DOHH2 (cell line): ENCODE measurements at regions not wholly inside any gene's neighbourhood (a gene's known extent, or its start where the extent isn't known, plus 50 kb on each side); places are given as distances from the start of the nearest gene placed in this dataset.

Source experiments
- H3F3A ChIP-seq: fragments of 200-600 bp; sonication (generic), shearing (Covaris generic); 2 replicates; pipeline ENCODE4 v1.6.0; 2016; ENCODE audit warnings: antibody characterized with exemption, mild to moderate bottlenecking; ENCODE audit not compliant: control insufficient read depth, insufficient read depth
- H3K27ac ChIP-seq: fragments of 200-600 bp; sonication (generic); 2 replicates; pipeline ENCODE4 v1.5.1; 2014; ENCODE audit warnings: low read depth, mild to moderate bottlenecking, low read length, moderate library complexity
- H3K27me3 ChIP-seq: fragments of 200-600 bp; sonication (generic); 2 replicates; pipeline ENCODE4 v1.6.1; 2014; ENCODE audit warnings: mild to moderate bottlenecking, low read length, mixed read lengths; ENCODE audit not compliant: control insufficient read depth
- H3K36me3 ChIP-seq: fragments of 200-600 bp; sonication (generic); 2 replicates; pipeline ENCODE4 v1.6.1; 2014; ENCODE audit warnings: mild to moderate bottlenecking, low read length, moderate library complexity, mixed read lengths; ENCODE audit not compliant: control insufficient read depth
- H3K4me1 ChIP-seq: fragments of 200-600 bp; sonication (generic); 2 replicates; pipeline ENCODE4 v1.6.1; 2014; ENCODE audit warnings: mild to moderate bottlenecking, low read length, mixed read lengths; ENCODE audit not compliant: control insufficient read depth
- H3K4me2 ChIP-seq: fragments of 200-600 bp; sonication (generic); 2 replicates; pipeline ENCODE4 v1.6.0; 2014; ENCODE audit warnings: mild to moderate bottlenecking, low read length, moderate library complexity
- H3K4me3 ChIP-seq: fragments of 200-600 bp; sonication (generic); 2 replicates; pipeline ENCODE4 v1.5.1; 2014; ENCODE audit warnings: mild to moderate bottlenecking, low read length, mixed read lengths
- H3K79me2 ChIP-seq: fragments of 200-600 bp; sonication (generic); 2 replicates; pipeline ENCODE4 v1.6.1; 2014; ENCODE audit warnings: mild to moderate bottlenecking, low read length, mixed read lengths; ENCODE audit not compliant: control insufficient read depth
- H3K9me2 ChIP-seq: fragments of 200-600 bp; sonication (generic); replicated peaks from 2 replicates; pipeline ENCODE4 v1.6.1; 2014; ENCODE audit warnings: mild to moderate bottlenecking, low read length, mixed read lengths; ENCODE audit not compliant: control insufficient read depth
- H3K9me3 ChIP-seq: fragments of 200-600 bp; sonication (generic); 2 replicates; pipeline ENCODE4 v1.6.1; 2014; ENCODE audit warnings: antibody characterized with exemption, low read length, mixed read lengths; ENCODE audit not compliant: control insufficient read depth, insufficient read depth
- H4K20me1 ChIP-seq: fragments of 200-600 bp; sonication (generic); 2 replicates; pipeline ENCODE4 v1.6.0; 2014; ENCODE audit warnings: low read depth, mild to moderate bottlenecking, antibody characterized with exemption, low read length, moderate library complexity; ENCODE audit not compliant: control insufficient read depth, insufficient read depth
- CTCF ChIP-seq: fragments of 200-600 bp; sonication (generic); IDR thresholded peaks from one replicate; pipeline ENCODE4 v1.5.1; 2014; ENCODE audit warnings: antibody characterized with exemption, mild to moderate bottlenecking, low read depth, low read length; ENCODE audit not compliant: poor library complexity, severe bottlenecking
- EZH2phosphoT487 ChIP-seq: fragments of 200-600 bp; sonication (generic); IDR thresholded peaks from 2 replicates; pipeline ENCODE4 v1.6.1; 2017; ENCODE audit warnings: borderline replicate concordance, mild to moderate bottlenecking, antibody characterized with exemption, low read length, moderate library complexity, mixed read lengths

DNA sequence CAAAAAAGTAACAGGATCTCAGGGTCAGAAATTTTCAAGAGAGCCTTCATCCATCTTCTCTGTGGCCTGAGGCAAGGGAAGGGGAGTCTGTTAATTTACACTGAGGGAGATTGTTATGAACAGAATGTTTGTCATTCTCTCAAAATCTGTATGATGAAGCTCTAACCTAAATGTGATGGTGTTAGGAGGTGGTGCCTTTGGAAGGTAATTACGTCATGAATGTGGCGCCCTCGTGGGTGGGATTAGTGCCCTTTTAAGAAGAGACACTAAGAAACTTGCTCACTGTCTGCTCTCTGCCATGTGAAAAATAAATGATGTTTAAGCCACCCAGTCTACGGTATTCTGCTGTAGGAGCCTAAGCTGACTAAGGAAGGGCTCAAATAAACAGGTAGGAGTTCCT lies 521.6 kb downstream of the SNAPC1 start:
- H3K9me2 ChIP-seq: no peaks in the 10 kb centered on the region
- no peak overlapping the region for H3K4me2 ChIP-seq
- H3K4me3 ChIP-seq: no peak overlapping the region
- TF ChIP-seq EZH2phosphoT487 (no peak), CTCF (no peak)
- H3K4me1 ChIP-seq: no peaks in the 10 kb centered on the region
- no peak overlapping the region for H3K27ac ChIP-seq
- no peaks in the 10 kb centered on the region for H3K9me3 ChIP-seq
- no peaks in the 10 kb centered on the region for H3F3A ChIP-seq
- no peaks in the 10 kb centered on the region for H3K79me2 ChIP-seq
- no peaks in the 10 kb centered on the region for H4K20me1 ChIP-seq
- no peaks in the 10 kb centered on the region for H3K36me3 ChIP-seq
- no peaks in the 10 kb centered on the region for H3K27me3 ChIP-seq

DNA sequence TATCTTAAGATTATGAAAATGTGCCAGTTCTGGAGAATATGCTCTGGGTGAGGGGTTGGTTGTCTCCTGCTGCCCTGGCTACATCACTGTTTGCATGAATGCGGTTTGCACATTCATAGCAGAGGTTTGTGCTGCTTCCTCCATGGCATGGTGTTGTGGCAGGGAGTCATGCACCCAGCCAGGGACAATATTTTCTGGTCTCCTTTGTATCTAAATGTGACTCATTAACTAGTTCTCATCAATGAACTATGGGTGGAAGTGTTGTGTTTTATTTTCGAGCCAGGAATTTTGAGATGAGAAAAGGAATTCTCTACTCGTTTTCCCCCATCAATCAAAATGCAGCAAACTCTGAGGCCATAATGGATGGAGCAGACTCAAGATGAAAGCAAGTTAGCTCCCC lies 527.3 kb downstream of the SNAPC1 start:
- H4K20me1 ChIP-seq: no peaks in the 10 kb centered on the region

GRCh38 chr14:62301080-62301479 lies 538.9 kb downstream of the SNAPC1 start:
- no peak for TF ChIP-seq EZH2phosphoT487
- TF ChIP-seq CTCF: no peak
- Histone ChIP-seq H3K27ac (no peak overlapping the region), H3K4me2 (no peak overlapping the region)

More for the DNA sequence above, 527.3 kb downstream of the SNAPC1 start:
- Histone ChIP-seq H3K4me2 (no peak overlapping the region), H3K27me3 (no peaks in the 10 kb centered on the region), H3K36me3 (no peaks in the 10 kb centered on the region), H3K9me3 (no peaks in the 10 kb centered on the region), H3K4me1 (no peaks in the 10 kb centered on the region), H3F3A (no peaks in the 10 kb centered on the region), H3K79me2 (no peaks in the 10 kb centered on the region), H3K9me2 (no peaks in the 10 kb centered on the region), H3K27ac (no peak overlapping the region), H3K4me3 (no peak overlapping the region)
- TF ChIP-seq EZH2phosphoT487 (no peak), CTCF (no peak)

More at GRCh38 chr14:62301080-62301479, 538.9 kb downstream of the SNAPC1 start:
- H3K4me3 ChIP-seq: no peak overlapping the region
- no peaks in the 10 kb centered on the region for H4K20me1 ChIP-seq
- no peaks in the 10 kb centered on the region for H3F3A ChIP-seq
- H3K36me3 ChIP-seq: no peaks in the 10 kb centered on the region
- H3K79me2 ChIP-seq: no peaks in the 10 kb centered on the region
- H3K27me3 ChIP-seq: no peaks in the 10 kb centered on the region; the same call in 1 of the 2 replicates
- H3K9me2 ChIP-seq: no peaks in the 10 kb centered on the region
- H3K4me1 ChIP-seq: no peaks in the 10 kb centered on the region
- no peaks in the 10 kb centered on the region for H3K9me3 ChIP-seq
